H9 (cell line): ENCODE measurements at regions not wholly inside any gene's neighbourhood (a gene's known extent, or its start where the extent isn't known, plus 50 kb on each side); places are given as distances from the start of the nearest gene placed in this dataset.

Experiments
- DNase-seq: peaks from one replicate; pipeline ENCODE4 v3.0.0-alpha.2; 2017
- H2AFZ ChIP-seq: one replicate; pipeline ENCODE4 v1.6.1; 2013; ENCODE audit warnings: mild to moderate bottlenecking, low read length, control low read depth, moderate library complexity
- H2AK5ac ChIP-seq: 2 replicates; pipeline ENCODE4 v1.6.1; 2013; ENCODE audit warnings: low read length, control low read depth, mixed read lengths; ENCODE audit not compliant: insufficient read length
- H2BK120ac ChIP-seq: one replicate; pipeline ENCODE4 v1.6.1; 2013; ENCODE audit warnings: low read depth, mild to moderate bottlenecking, low read length, control low read depth, inconsistent platforms; ENCODE audit not compliant: poor library complexity, severe bottlenecking
- H2BK12ac ChIP-seq: 2 replicates; pipeline ENCODE4 v1.6.1; 2013; ENCODE audit warnings: low read length, control low read depth, mixed read lengths, low read depth; ENCODE audit not compliant: insufficient read length
- H2BK15ac ChIP-seq: 2 replicates; pipeline ENCODE4 v1.6.1; 2013; ENCODE audit warnings: low read depth, low read length, control low read depth
- H2BK20ac ChIP-seq: one replicate; pipeline ENCODE4 v1.6.1; 2013; ENCODE audit warnings: low read depth, mild to moderate bottlenecking, low read length, control low read depth, inconsistent platforms; ENCODE audit not compliant: poor library complexity, severe bottlenecking
- H2BK5ac ChIP-seq: 2 replicates; pipeline ENCODE4 v1.6.1; 2013; ENCODE audit warnings: low read length, control low read depth, mixed read lengths; ENCODE audit not compliant: insufficient read length
- H3K14ac ChIP-seq: 2 replicates; pipeline ENCODE4 v1.6.1; 2013; ENCODE audit warnings: low read length, control low read depth; ENCODE audit not compliant: insufficient read depth
- H3K18ac ChIP-seq: 2 replicates; pipeline ENCODE4 v1.6.1; 2013; ENCODE audit warnings: low read depth, mild to moderate bottlenecking, mixed read lengths, low read length, control low read depth; ENCODE audit not compliant: insufficient read length
- H3K23ac ChIP-seq: 2 replicates; pipeline ENCODE4 v1.6.1; 2013; ENCODE audit warnings: low read length, control low read depth, mixed read lengths, low read depth; ENCODE audit not compliant: insufficient read length
- H3K23me2 ChIP-seq: 2 replicates; pipeline ENCODE4 v1.6.1; 2013; ENCODE audit warnings: low read depth, mild to moderate bottlenecking, mixed read lengths, low read length, control low read depth; ENCODE audit not compliant: insufficient read length, poor library complexity, severe bottlenecking
- H3K27ac ChIP-seq: 2 replicates; pipeline ENCODE4 v1.5.1; 2013; ENCODE audit warnings: low read length, control low read depth, mixed read lengths, low read depth; ENCODE audit not compliant: insufficient read length
- H3K27me3 ChIP-seq: 2 replicates; pipeline ENCODE4 v1.6.1; 2013; ENCODE audit warnings: low read length, control low read depth, inconsistent platforms; ENCODE audit not compliant: insufficient read depth
- H3K4ac ChIP-seq: 2 replicates; pipeline ENCODE4 v1.6.1; 2013; ENCODE audit warnings: low read depth, mild to moderate bottlenecking, control low read depth, inconsistent platforms, low read length, moderate library complexity
- H3K4me1 ChIP-seq: 2 replicates; pipeline ENCODE4 v1.6.1; 2013; ENCODE audit warnings: low read length, control low read depth, inconsistent platforms; ENCODE audit not compliant: insufficient read depth
- H3K4me2 ChIP-seq: 2 replicates; pipeline ENCODE4 v1.6.1; 2013; ENCODE audit warnings: low read length, control low read depth, mixed read lengths; ENCODE audit not compliant: insufficient read length, insufficient read depth
- H3K56ac ChIP-seq: 2 replicates; pipeline ENCODE4 v1.6.1; 2013; ENCODE audit warnings: low read depth, mild to moderate bottlenecking, mixed read lengths, low read length, control low read depth; ENCODE audit not compliant: insufficient read length
- H3K79me1 ChIP-seq: 2 replicates; pipeline ENCODE4 v1.6.1; 2013; ENCODE audit warnings: low read depth, mild to moderate bottlenecking, moderate library complexity, low read length, control low read depth, inconsistent platforms; ENCODE audit not compliant: insufficient read depth, poor library complexity, severe bottlenecking
- H3K79me2 ChIP-seq: 2 replicates; pipeline ENCODE4 v1.6.1; 2013; ENCODE audit warnings: low read length, control low read depth, inconsistent platforms; ENCODE audit not compliant: insufficient read depth
- H3K9ac ChIP-seq: 2 replicates; pipeline ENCODE4 v1.6.1; 2013; ENCODE audit warnings: low read length, control low read depth, mixed read lengths; ENCODE audit not compliant: insufficient read length; ENCODE audit errors: extremely low read depth
- H3K9me3 ChIP-seq: one replicate; pipeline ENCODE4 v1.6.1; 2013; ENCODE audit warnings: low read depth, low read length, inconsistent platforms; ENCODE audit not compliant: control insufficient read depth
- H3T11ph ChIP-seq: one replicate; pipeline ENCODE4 v1.6.1; 2013; ENCODE audit warnings: mild to moderate bottlenecking, low read length, control low read depth, inconsistent platforms
- H4K20me1 ChIP-seq: one replicate; pipeline ENCODE4 v1.6.1; 2013; ENCODE audit not compliant: control insufficient read depth, insufficient read length, insufficient read depth
- H4K5ac ChIP-seq: 2 replicates; pipeline ENCODE4 v1.6.1; 2013; ENCODE audit warnings: low read depth, mild to moderate bottlenecking, mixed read lengths, low read length, control low read depth; ENCODE audit not compliant: insufficient read length
- H4K8ac ChIP-seq: replicated peaks from 2 replicates; pipeline ENCODE4 v1.6.1; 2013; ENCODE audit warnings: low read length, control low read depth, mixed read lengths, low read depth; ENCODE audit not compliant: insufficient read length
- H4K91ac ChIP-seq: 2 replicates; pipeline ENCODE4 v1.6.1; 2013; ENCODE audit warnings: low read depth, mild to moderate bottlenecking, moderate library complexity, mixed read lengths, low read length, control low read depth; ENCODE audit not compliant: insufficient read length
- H3K27ac Mint-ChIP-seq, 3 experiments: 2 replicates in 2 of 3; 3 replicates in 1 of 3; pipeline ENCODE4 v1.8.0; 2020 to 2021; ENCODE audit warnings: mixed read lengths in 3 of 3, mild to moderate bottlenecking in 1 of 3, moderate library complexity in 1 of 3
- H3K27me3 Mint-ChIP-seq: 2 replicates; pipeline ENCODE4 v1.8.0; 2021; ENCODE audit warnings: low read depth, mild to moderate bottlenecking, moderate library complexity, mixed read lengths
- H3K36me3 Mint-ChIP-seq, 3 experiments: 2 replicates in 2 of 3; 3 replicates in 1 of 3; pipeline ENCODE4 v1.8.0; 2020 to 2021; ENCODE audit warnings: low read depth in 3 of 3, mixed read lengths in 3 of 3; ENCODE audit not compliant: insufficient read depth in 1 of 3
- H3K4me1 Mint-ChIP-seq, 2 experiments: 2 replicates each; pipeline ENCODE4 v1.8.0; 2020; ENCODE audit warnings: mixed read lengths in 2 of 2
- H3K4me3 Mint-ChIP-seq, 2 experiments: 2 replicates in 1 of 2; 3 replicates in 1 of 2; pipeline ENCODE4 v1.8.0; 2020 to 2021; ENCODE audit warnings: mild to moderate bottlenecking in 2 of 2, mixed read lengths in 2 of 2, moderate library complexity in 1 of 2
- H3K9me3 Mint-ChIP-seq, 2 experiments: 2 replicates in 1 of 2; 3 replicates in 1 of 2; pipeline ENCODE4 v1.8.0; 2020; ENCODE audit warnings: mild to moderate bottlenecking in 2 of 2, mixed read lengths in 2 of 2, moderate library complexity in 1 of 2
- WGBS: extraction: QIAGEN DNeasy Blood & Tissue Kit; methylation state at CpG from one replicate; pipeline ENCODE4 v1.1.7; 2013; ENCODE audit warnings: missing lambda C conversion rate, low lambda C conversion rate, mixed read lengths; ENCODE audit not compliant: insufficient read length; ENCODE audit errors: extremely low coverage; 5-methylcytosine and 5-hydroxymethylcytosine counted together
- TF ChIP-seq, protein P1 (sequence below): fragments of 200-600 bp; sonication (generic); conservative IDR thresholded peaks from 3 replicates; pipeline ENCODE4 v1.8.0; 2021; ENCODE audit warnings: antibody characterized with exemption, mild to moderate bottlenecking

DNA sequence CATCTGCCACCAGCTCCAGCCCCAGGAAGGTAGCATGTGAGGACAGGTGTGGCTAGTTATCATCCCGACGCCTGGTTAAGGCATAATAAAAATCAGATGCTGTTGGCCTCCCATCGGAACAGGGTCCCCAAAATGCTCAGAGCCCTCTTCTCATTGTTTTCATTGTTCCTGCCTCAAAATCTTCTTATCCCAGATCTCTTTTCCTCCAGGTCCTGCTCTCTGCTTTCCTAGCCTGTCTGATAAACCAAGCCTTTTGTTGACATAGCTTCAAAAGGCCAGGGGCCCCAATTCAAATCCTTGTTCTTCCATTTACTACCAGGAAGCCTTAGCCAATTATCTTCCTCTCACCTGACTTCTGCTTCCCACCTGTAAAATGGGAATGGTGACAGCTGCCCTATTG is 130.1 kb upstream of the ADRA1B start:
- Histone ChIP-seq H3K27ac (no peak overlapping the region), H2BK15ac (no peak overlapping the region), H2BK20ac (no peak overlapping the region), H2BK12ac (no peak overlapping the region), H4K91ac (no peak overlapping the region), H2BK120ac (no peak overlapping the region), H3K23me2 (no peaks in the 10 kb centered on the region), H3K4me1 (peaks cover 6% of the 10 kb centered on the region; the same call in 1 of the 2 replicates), H2AK5ac (no peak overlapping the region), H4K5ac (no peak overlapping the region), H3K9me3 (no peaks in the 10 kb centered on the region), H2AFZ (no peak overlapping the region), H3K56ac (no peak overlapping the region), H3K79me2 (no peaks in the 10 kb centered on the region), H3T11ph (no peak overlapping the region), H3K27me3 (no peaks in the 10 kb centered on the region), H2BK5ac (no peak overlapping the region), H4K8ac (no peak overlapping the region), H3K14ac (no peak overlapping the region), H3K9ac (no peak overlapping the region), H4K20me1 (no peaks in the 10 kb centered on the region), H3K18ac (no peak overlapping the region), H3K4me2 (no peak overlapping the region), H3K23ac (no peak overlapping the region), H3K4ac (no peak overlapping the region), H3K79me1 (no peaks in the 10 kb centered on the region)
- H3K27me3 Mint-ChIP-seq, result no peaks in the 10 kb centered on the region; the same call in 1 of the 2 replicates
- TF ChIP-seq, protein P1, sequence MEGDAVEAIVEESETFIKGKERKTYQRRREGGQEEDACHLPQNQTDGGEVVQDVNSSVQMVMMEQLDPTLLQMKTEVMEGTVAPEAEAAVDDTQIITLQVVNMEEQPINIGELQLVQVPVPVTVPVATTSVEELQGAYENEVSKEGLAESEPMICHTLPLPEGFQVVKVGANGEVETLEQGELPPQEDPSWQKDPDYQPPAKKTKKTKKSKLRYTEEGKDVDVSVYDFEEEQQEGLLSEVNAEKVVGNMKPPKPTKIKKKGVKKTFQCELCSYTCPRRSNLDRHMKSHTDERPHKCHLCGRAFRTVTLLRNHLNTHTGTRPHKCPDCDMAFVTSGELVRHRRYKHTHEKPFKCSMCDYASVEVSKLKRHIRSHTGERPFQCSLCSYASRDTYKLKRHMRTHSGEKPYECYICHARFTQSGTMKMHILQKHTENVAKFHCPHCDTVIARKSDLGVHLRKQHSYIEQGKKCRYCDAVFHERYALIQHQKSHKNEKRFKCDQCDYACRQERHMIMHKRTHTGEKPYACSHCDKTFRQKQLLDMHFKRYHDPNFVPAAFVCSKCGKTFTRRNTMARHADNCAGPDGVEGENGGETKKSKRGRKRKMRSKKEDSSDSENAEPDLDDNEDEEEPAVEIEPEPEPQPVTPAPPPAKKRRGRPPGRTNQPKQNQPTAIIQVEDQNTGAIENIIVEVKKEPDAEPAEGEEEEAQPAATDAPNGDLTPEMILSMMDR, result no peak
- H3K27ac Mint-ChIP-seq, result no peak overlapping the region; a peak in 1 of 7 replicates
- WGBS, result no CpG with 5 or more reads among the region's 3 CpGs
- no peak for DNase-seq
- H3K4me3 Mint-ChIP-seq, result no peak overlapping the region
- H3K4me1 Mint-ChIP-seq, result peaks cover 18 to 19% of the 10 kb centered on the region in 2 experiments
- H3K36me3 Mint-ChIP-seq, result no peaks in the 10 kb centered on the region
- H3K9me3 Mint-ChIP-seq, result no peaks in the 10 kb centered on the region
